Erythroblast (primary cell): ENCODE measurements at regions not wholly inside any gene's neighbourhood (a gene's known extent, or its start where the extent isn't known, plus 50 kb on each side); places are given as distances from the start of the nearest gene placed in this dataset.

Experiments
- GATA1 ChIP-seq: IDR thresholded peaks from 2 replicates; pipeline ENCODE4 v1.6.1; 2011; ENCODE audit warnings: low read depth, mild to moderate bottlenecking, control low read depth, low read length, moderate library complexity
- POLR2A ChIP-seq: IDR thresholded peaks from 2 replicates; pipeline ENCODE4 v1.6.1; 2011; ENCODE audit warnings: mild to moderate bottlenecking, low read length

- TF ChIP-seq POLR2A, result no peak
- no peak for TF ChIP-seq GATA1
These were observed 133.0 kb upstream of the PLS3 start for GRCh38 chrX:115427861-115428410.
